ENCODE measurements at regions not wholly inside any gene's neighbourhood (a gene's known extent, or its start where the extent isn't known, plus 50 kb on each side); places are given as distances from the start of the nearest gene placed in this dataset.

DNA sequence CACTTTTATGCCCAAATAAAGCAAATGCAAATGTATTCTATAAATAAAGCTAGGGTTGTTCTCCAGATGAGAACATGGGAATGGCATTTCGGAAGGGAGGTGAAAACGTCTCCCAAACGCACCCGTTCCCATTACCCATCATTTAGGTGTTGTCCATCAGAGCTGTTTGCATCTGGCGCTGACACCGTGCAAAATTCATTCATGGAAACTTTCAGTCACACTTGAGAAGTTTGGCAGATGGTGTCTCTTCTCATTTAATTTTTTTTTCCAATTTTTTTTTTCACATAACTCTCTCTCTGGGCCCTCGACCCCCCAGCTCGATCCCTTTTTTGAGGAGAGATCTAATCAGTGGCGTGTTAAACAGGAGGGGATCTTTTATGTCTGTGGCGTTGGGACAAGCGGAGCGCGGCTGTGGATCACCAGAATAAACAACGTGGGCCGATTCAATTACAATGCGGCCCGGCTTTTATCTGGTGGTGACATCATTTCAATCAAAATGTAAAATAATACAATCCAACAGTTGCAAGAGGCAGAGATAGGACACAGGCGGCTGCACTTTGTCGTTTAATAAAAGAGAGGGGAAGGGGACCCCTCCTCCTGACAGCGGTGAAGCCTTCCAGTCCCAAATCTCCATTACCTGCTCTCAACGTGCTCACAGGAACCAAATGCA lies 246.1 kb upstream of the IRX4 start:
- TF ChIP-seq CTCF (conservative IDR thresholded peaks at IDR 0.05; ENCODE audit: low read length) (no peak), EZH2phosphoT487 (IDR thresholded peaks at IDR 0.05; ENCODE audit: borderline replicate concordance) (no peak)

Measured in Loucy (cell line).